Effector CD4-positive, alpha-beta T cell (primary cell): ENCODE measurements at regions not wholly inside any gene's neighbourhood (a gene's known extent, or its start where the extent isn't known, plus 50 kb on each side); places are given as distances from the start of the nearest gene placed in this dataset.

ENCODE experiments used
- DNase-seq: peaks from one replicate; pipeline ENCODE4 v3.0.0-alpha.2; 2020

DNA sequence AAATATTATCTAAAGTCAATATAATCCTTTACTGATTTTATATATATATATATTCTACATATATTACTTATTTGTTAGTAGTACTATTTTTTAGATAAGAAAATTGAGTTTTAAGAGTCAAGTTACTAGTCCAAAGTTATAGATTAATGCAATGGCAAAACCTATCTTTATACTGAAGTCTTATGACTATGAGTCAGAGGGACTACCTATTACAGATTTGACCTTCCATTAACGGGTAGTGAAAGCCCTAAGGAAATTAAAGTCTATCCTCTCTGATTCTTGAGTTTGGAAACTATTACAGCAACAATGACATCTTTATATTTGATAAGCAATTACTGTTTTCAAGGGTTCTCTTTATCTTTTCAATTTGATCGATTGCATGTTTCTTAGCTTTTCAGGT is 315.8 kb downstream of the CASP12 start:
- no peak for DNase-seq

GRCh38 chr11:104581246-104581980 is 316.8 kb downstream of the CASP12 start:
- DNase-seq: no peak

- DNase-seq: no peak
Observed at GRCh38 chr11:104573441-104573990, 324.7 kb downstream of the CASP12 start.

- no peak for DNase-seq
Observed at GRCh38 chr11:104572279-104572678, 326.0 kb downstream of the CASP12 start.

GRCh38 chr11:104570078-104570701 is 328.1 kb downstream of the CASP12 start:
- no peak for DNase-seq

GRCh38 chr11:104565583-104565961 is 332.7 kb downstream of the CASP12 start:
- no peak for DNase-seq

- DNase-seq: no peak
Observed at GRCh38 chr11:104564921-104565582, 333.2 kb downstream of the CASP12 start.

DNA sequence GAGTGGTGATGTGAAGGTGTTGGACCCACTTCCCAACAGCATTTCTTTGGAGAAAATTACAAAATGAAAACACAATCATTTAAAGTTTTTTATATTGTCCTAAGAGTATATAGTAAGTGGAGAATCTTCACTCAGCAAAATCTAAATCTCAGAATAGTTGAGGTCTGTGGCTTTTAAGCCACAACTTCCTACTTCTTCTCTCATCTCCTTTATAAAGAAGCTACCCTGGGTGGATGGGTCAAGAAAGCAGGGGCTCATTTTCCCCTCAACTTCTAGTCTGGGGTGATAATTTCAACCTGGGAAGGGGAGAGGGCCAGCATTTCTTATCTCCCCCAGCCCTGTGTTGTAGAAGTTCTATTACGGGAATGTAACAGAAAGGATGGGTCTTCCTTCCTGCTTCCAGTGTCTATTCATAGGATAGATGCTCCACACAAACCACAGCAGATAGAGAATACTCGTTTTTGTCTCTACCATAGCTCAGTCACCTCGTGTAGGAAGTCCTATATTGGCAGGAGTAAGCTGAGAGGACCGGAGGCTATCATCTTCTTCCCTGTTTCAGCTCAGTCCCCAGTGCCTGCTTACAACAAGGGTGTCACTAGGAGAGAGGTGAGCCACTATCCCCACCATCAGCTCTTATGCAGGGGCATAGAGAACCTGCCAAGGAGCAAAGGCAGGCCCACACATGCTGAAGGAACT is 341.5 kb downstream of the CASP12 start:
- no peak for DNase-seq

- DNase-seq: no peak
Observed at GRCh38 chr11:104549019-104549418, 349.2 kb downstream of the CASP12 start.

- DNase-seq: no peak
Observed at GRCh38 chr11:104547996-104548661, 350.1 kb downstream of the CASP12 start.

DNA sequence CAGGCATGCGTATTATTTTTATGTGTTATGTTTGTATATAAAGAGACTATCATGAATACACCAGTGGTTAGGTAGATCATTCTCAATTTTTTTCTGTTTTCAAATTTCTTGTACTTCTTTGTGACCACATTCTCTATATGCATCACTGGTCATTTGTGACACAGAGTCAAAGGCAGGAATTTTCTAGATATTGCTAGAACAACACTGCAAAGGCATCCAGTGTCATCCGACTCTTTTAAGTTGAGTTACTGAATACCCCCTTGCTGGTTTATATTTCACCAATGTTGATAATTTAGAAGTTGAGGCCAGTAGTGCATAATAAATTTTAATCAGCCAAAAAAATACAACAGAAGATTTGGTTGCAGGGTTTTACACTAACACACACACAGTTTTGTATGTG is 351.8 kb downstream of the CASP12 start:
- DNase-seq: no peak

GRCh38 chr11:104541701-104542100 is 356.6 kb downstream of the CASP12 start:
- no peak for DNase-seq

GRCh38 chr11:104538313-104538712 is 359.9 kb downstream of the CASP12 start:
- DNase-seq: no peak

DNA sequence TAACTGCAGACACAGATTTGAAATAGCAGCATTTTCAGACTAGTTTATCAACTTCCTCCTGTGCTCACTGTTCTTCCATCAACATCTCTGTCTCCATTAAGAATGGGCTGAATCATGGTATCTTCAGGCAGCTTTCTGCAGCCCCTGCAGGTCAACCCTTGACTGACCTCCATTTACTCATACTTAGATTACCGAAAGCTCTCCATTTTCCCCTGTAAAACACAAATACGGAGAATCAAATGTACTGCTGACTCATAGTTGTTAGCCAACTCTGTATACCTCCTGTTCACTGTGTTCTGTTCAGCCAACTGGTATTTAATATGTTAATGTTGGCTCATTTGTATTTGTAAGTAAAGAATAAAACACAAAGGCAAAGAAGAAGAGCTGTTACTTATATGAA is 364.0 kb downstream of the CASP12 start:
- no peak for DNase-seq

- no peak for DNase-seq
Observed at GRCh38 chr11:104531894-104532293, 366.4 kb downstream of the CASP12 start.

DNA sequence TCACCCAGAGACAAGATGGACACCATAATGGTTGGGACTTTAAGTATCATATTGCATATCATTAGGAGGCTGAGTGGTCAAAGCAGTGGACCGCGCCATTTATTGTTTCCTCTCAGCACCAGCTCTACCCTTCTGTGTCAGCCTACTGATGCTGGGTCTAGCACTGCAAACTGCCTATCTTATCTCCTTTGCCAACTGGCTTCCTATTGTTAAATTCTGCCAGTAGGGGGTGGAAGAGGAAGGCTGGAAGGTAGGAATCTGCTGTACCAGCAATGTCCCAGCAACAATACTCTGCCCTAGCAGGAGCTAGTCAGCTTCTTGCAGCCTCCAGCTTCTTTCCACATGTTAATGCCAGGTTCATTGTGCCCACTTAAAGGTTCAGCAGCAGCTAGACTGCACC is 367.1 kb upstream of the PDGFD start:
- DNase-seq: no peak

DNA sequence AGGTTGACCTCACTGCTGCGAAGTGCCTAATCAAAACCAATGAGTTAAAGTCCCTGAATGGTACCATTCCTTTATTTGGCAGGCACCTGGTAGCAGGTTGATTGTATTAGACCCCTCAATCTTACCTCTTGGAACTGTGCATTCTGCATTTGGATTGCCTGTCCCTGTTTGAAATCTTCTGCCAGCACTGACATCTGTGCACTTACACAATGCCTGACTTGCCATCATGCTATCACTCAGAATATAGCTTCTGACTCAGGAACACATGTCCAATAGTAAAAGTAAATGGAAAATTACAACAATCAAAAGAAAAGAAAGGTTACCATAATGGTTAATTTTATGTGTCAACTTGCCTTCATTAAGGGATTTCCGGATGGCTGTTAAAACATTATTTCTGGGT is 366.0 kb upstream of the PDGFD start:
- no peak for DNase-seq

DNA sequence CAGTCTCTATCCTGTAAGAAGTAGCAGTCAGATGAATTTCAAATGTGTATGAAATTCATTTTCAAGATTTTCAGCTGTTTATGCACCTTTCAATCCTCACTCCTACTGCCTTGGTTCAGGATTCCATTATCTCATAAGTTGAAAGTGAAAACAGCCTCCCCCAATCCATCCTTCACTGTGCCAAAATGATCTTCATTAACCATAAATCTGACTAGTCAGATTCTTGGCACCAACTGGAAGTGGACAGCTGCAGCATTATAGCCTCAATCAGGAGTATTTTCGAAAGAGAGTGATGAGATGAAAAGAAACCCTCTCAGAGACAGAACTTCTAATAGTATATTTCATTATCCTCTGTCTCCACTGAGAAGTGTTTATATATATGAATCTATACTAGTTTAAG is 365.3 kb upstream of the PDGFD start:
- DNase-seq: no peak

DNA sequence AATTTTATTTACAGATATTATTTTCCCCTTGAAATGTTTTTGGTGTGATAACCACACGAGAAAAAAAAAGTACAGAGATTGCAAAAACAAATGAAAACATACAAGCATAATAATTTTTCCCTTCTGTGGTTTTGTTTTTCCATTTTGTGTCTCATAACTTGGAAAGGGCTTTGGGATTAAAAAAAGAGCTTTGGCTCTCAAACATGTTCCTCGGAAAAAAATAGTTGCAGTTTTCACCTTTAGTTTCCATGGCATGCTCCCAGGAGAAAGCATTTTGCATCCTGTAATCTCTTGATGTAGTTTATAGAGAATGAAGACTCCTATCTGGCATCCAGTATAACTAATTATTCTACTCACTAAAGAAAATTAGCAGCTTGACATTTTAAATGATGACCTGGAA is 362.1 kb upstream of the PDGFD start:
- no peak for DNase-seq

GRCh38 chr11:104525416-104525815 is 361.5 kb upstream of the PDGFD start:
- no peak for DNase-seq

GRCh38 chr11:104524254-104524653 is 360.3 kb upstream of the PDGFD start:
- no peak for DNase-seq

DNA sequence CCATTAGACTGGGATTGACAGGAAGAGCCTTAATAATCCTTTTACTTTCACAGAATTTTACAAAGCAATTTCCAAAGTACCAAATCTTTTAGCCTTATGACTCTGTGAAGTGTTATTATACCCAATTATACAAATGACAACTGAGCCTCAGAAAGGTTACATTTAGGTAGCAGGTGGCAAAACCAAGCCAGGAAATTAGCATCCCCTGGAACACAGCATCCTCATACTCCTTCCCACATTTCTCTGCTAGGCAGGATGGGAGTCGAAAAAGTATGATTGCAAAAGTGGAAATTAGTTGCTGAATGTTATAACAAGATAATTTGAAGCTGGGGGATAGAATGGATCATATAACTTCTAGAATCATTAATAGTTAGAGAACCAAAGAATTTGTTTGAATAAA is 359.7 kb upstream of the PDGFD start:
- DNase-seq: no peak

DNA sequence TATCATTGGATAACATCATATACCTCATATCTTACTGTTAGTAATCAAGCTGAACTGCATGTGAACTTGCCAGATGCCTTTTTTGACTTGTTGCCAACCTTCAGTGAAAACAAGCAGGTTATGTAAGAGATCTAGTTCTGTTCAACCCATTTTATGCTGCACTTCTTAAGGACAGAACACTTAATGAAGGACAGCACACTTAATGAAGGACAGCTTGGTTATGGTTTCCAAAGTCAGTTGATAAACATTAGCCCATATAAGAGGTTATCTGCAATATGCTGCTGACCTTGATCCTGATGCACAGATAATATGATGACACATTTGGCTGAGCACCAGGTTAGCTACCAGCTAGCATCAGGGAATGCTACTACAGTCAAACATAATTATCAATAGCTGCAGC is 358.7 kb upstream of the PDGFD start:
- no peak for DNase-seq
